RWPE2 (cell line): ENCODE measurements at regions not wholly inside any gene's neighbourhood (a gene's known extent, or its start where the extent isn't known, plus 50 kb on each side); places are given as distances from the start of the nearest gene placed in this dataset.

Experiments used
- ATAC-seq: fragments of 200-7000 bp; cut with Tn5 transposase; 3 replicates; pipeline ENCODE4 v1.9.1; 2021; ENCODE audit warnings: low read depth
- DNase-seq: peaks from one replicate; pipeline ENCODE4 v3.0.0-alpha.2; 2020; ENCODE audit warnings: low spot score
- H3K27ac ChIP-seq: fragments of 450-650 bp; 2 replicates; pipeline ENCODE4 v1.5.1; 2017; ENCODE audit warnings: mild to moderate bottlenecking; ENCODE audit not compliant: poor library complexity, severe bottlenecking
- H3K27me3 ChIP-seq: fragments of 250-450 bp; sonication (Bioruptor Pico); 2 replicates; pipeline ENCODE4 v1.5.1; 2021; ENCODE audit warnings: mild to moderate bottlenecking, moderate library complexity; ENCODE audit not compliant: insufficient read depth, poor library complexity, severe bottlenecking
- H3K36me3 ChIP-seq: fragments of 250-450 bp; sonication (Bioruptor Pico); 2 replicates; pipeline ENCODE4 v1.5.1; 2020; ENCODE audit warnings: low read depth, mild to moderate bottlenecking, moderate library complexity
- H3K4me1 ChIP-seq: fragments of 250-450 bp; sonication (Bioruptor Pico); 2 replicates; pipeline ENCODE4 v1.5.1; 2021; ENCODE audit warnings: mild to moderate bottlenecking, moderate library complexity; ENCODE audit not compliant: insufficient read depth, poor library complexity, severe bottlenecking
- H3K4me3 ChIP-seq: fragments of 250-450 bp; sonication (Bioruptor Pico); 2 replicates; pipeline ENCODE4 v1.5.1; 2021; ENCODE audit warnings: mild to moderate bottlenecking, moderate library complexity; ENCODE audit not compliant: severe bottlenecking
- H3K9me3 ChIP-seq: fragments of 250-450 bp; sonication (Bioruptor Pico); 2 replicates; pipeline ENCODE4 v1.5.1; 2021; ENCODE audit warnings: mild to moderate bottlenecking, moderate library complexity; ENCODE audit not compliant: severe bottlenecking
- CTCF ChIP-seq: fragments of 450-650 bp; IDR thresholded peaks from one replicate; pipeline ENCODE4 v1.5.1; 2017; ENCODE audit warnings: mild to moderate bottlenecking, moderate library complexity; ENCODE audit not compliant: poor library complexity, severe bottlenecking

GRCh38 chr14:51468523-51468922, 183.2 kb upstream of the FRMD6 start:
- ATAC-seq (no peak), DNase-seq (no peak)
- TF ChIP-seq CTCF = no peak
- H3K27me3 ChIP-seq = no peaks in the 10 kb centered on the region
- peaks cover 9% of the 10 kb centered on the region for H3K4me1 ChIP-seq
- no peaks in the 10 kb centered on the region for H3K36me3 ChIP-seq
- no peaks in the 10 kb centered on the region for H3K9me3 ChIP-seq
- no peak overlapping the region for H3K4me3 ChIP-seq
- no peak overlapping the region for H3K27ac ChIP-seq

GRCh38 chr14:51472881-51473280, 178.8 kb upstream of the FRMD6 start:
- peak; percentile 16; the same call in 1 of the 3 replicates for ATAC-seq
- no peaks in the 10 kb centered on the region for H3K27me3 ChIP-seq
- TF ChIP-seq CTCF = no peak
- H3K36me3 ChIP-seq = no peaks in the 10 kb centered on the region
- peaks cover 29% of the 10 kb centered on the region for H3K4me1 ChIP-seq
- no peak overlapping the region for H3K4me3 ChIP-seq
- H3K27ac ChIP-seq = peak overlapping the region; percentile 69
- H3K9me3 ChIP-seq = no peaks in the 10 kb centered on the region
- DNase-seq = no peak

- no peak for DNase-seq
- Histone ChIP-seq H3K27ac (peak overlapping the region; percentile 69), H3K27me3 (no peaks in the 10 kb centered on the region), H3K4me3 (no peak overlapping the region), H3K36me3 (no peaks in the 10 kb centered on the region), H3K9me3 (no peaks in the 10 kb centered on the region), H3K4me1 (peaks cover 29% of the 10 kb centered on the region)
- TF ChIP-seq CTCF = no peak
- no peak; the same call in 2 of the 3 replicates for ATAC-seq
Observed at GRCh38 chr14:51473351-51473750, 178.4 kb upstream of the FRMD6 start.

DNA sequence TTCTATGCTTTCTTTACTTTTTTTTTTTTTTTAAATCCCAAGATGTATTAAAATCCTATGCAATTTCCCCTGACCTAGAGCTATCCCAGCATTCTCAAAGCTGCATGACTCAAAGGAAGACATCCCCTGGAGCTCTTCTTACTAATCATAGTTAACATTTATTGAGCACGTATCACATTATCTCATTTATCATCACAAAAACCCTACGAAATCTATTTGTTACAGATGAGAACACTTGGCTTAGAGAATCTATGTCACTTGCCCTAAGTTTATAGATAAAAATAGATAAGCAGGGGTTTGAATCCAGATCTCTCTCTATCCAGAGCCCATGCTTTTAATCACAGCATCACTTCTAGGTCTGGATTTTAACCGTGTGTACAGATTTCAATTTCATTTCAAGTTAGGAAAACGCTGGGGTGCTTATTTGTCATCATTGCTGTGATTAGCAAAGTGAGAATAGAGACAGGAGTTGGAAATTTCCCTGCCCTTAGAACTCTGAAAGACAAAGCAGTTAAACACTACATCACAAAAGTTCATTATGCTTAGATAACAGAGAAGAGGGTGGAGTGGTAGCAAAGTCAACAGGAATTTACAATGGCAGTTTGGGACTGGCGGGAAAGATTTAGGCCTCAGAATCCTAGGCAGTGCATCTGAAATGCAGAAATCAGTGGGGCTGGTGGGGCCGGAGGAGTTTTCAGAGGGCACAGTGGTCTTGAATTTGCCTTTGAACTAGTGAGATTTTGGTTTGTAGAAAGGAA, 177.7 kb upstream of the FRMD6 start:
- Histone ChIP-seq H3K4me1 (peaks cover 29% of the 10 kb centered on the region), H3K27me3 (no peaks in the 10 kb centered on the region), H3K27ac (peak overlapping the region; percentile 69), H3K36me3 (no peaks in the 10 kb centered on the region), H3K9me3 (no peaks in the 10 kb centered on the region), H3K4me3 (no peak overlapping the region)
- no peak for TF ChIP-seq CTCF
- DNase-seq (no peak), ATAC-seq (peak; percentile 90)

- no peak overlapping the region for H3K4me3 ChIP-seq
- no peaks in the 10 kb centered on the region for H3K36me3 ChIP-seq
Observed at GRCh38 chr14:51474854-51475253, 176.9 kb upstream of the FRMD6 start.

More at GRCh38 chr14:51474854-51475253, 176.9 kb upstream of the FRMD6 start:
- Histone ChIP-seq H3K9me3 (no peaks in the 10 kb centered on the region), H3K27ac (peak overlapping the region; percentile 69), H3K4me1 (peaks cover 35% of the 10 kb centered on the region), H3K27me3 (no peaks in the 10 kb centered on the region)
- no peak for TF ChIP-seq CTCF
- no peak for DNase-seq
- peak; percentile 62 for ATAC-seq
